Hepatocyte (in vitro differentiated cells): ENCODE measurements at regions not wholly inside any gene's neighbourhood (a gene's known extent, or its start where the extent isn't known, plus 50 kb on each side); places are given as distances from the start of the nearest gene placed in this dataset.

ENCODE experiments used
- CTCF ChIP-seq: fragments of 200-600 bp; sonication (generic); IDR thresholded peaks from 2 replicates; pipeline ENCODE4 v1.5.1; 2016; ENCODE audit warnings: antibody characterized with exemption, mild to moderate bottlenecking; ENCODE audit not compliant: poor library complexity
- EZH2 ChIP-seq: fragments of 200-600 bp; sonication (generic); IDR thresholded peaks from 2 replicates; pipeline ENCODE4 v1.6.1; 2016; ENCODE audit warnings: antibody characterized with exemption, mild to moderate bottlenecking, borderline replicate concordance
- EZH2phosphoT487 ChIP-seq: fragments of 200-600 bp; sonication (generic); IDR thresholded peaks from one replicate; pipeline ENCODE4 v1.6.1; 2018; ENCODE audit warnings: antibody characterized with exemption, mild to moderate bottlenecking, low read depth, moderate library complexity; ENCODE audit not compliant: unreplicated experiment, severe bottlenecking

GRCh38 chr2:16071039-16071864, 130.9 kb downstream of the MYCN start:
- TF ChIP-seq CTCF (no peak), EZH2phosphoT487 (no peak), EZH2 (no peak)
